ENCODE measurements at regions not wholly inside any gene's neighbourhood (a gene's known extent, or its start where the extent isn't known, plus 50 kb on each side); places are given as distances from the start of the nearest gene placed in this dataset.
"Not testable (repeated sequence)": the region's sequence is repeated elsewhere in the genome, so short reads cannot be mapped to it uniquely, and the experiment has no call there.

DNA sequence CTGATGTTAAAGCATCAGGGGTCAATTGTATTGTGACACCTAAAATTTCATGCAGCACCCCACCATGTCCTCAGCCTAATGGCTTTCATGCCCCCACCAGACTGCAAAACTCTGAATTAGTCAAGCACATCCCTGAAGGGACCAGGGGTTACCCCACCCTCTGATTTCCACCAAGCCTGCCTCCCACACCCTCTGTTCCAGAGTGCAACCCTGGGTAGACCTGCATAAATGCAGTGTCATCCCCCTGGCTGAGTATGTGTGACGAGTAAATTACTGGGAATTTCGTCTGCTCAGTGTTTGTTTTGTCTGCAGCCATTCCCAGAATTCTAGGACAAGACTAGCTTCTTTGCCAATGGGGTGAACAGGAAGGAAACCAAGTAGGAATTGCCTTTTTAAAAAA, 2136.9 kb upstream of the DEFB115 start:
- DNase-seq: not testable (repeated sequence)

- not testable (repeated sequence) for DNase-seq
Observed at GRCh38 chr20:29122784-29123183, 2134.7 kb upstream of the DEFB115 start.

- no peak for DNase-seq
Observed at GRCh38 chr20:29123861-29124260, 2133.6 kb upstream of the DEFB115 start.
